ENCODE measurements at regions not wholly inside any gene's neighbourhood (a gene's known extent, or its start where the extent isn't known, plus 50 kb on each side); places are given as distances from the start of the nearest gene placed in this dataset.

DNA sequence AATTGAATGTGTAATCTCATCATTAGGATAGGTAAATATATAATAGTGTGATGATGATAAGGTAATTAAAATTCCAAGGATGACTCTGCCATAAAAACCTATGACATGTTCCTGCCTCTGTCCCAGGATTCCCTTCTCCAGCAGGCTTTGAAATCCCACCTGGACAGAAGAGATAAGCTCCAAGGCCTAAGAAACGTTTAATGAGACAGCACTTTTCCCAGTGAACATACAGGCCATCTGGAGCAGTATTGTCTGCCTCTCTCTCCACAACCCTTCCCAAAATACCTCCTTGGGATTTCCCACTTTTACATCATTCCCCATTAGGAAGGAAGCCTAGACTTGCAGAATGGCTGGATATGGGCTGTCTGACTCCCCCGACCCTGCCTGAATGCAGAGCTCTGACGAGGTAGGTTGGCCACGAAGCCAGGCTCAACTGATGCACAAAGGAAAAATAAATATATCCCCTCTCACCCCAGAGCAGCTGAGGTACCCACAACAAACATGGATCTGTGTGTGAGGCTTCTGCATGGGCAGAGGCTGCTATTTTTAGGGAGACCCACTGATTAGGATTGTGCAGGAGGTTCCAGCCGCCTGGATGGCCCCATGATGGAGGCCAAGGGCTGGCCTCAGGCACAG, 71.0 kb downstream of the TMPRSS5 start:
- DNase-seq: no peak

DNA sequence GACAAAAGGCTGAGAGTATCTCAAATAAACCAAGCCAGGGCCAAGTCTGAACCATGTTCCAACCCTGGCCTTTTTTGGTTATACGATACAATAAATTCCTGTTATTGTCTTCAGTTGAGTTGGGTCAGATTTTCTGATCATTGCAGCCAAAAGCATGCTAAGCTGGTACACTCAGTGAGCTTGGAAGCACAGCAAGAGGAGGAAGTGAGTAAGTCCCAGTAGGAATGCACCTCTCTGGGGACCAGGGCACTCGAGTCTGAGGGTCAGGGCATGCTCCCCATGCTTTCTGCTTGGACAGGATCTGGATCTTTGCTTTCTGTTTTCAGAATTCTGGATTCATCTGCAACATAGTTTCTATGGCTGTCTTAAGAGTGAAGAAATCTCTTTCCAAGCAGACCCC, 73.1 kb downstream of the TMPRSS5 start:
- DNase-seq: no peak

DNA sequence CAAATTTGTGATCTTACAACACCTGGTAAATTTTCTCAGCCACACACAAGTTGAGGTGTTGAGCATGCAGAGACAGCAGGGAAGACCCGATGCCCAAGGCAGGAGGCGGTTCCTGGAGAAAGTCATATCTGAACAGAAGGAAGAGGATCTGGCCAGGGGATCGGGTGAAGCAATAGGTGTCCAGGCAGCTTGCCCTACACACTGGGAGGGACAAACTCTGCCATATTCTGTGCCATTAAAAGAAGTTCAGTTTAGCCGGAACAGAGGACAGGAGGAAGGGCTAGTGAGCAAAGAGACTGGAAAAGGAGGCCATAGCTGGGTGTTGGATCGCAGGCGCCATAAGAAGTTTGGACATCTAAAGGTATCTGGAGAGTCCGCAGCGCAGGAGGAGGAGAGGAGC, 76.5 kb downstream of the TMPRSS5 start:
- DNase-seq: no peak

DNA sequence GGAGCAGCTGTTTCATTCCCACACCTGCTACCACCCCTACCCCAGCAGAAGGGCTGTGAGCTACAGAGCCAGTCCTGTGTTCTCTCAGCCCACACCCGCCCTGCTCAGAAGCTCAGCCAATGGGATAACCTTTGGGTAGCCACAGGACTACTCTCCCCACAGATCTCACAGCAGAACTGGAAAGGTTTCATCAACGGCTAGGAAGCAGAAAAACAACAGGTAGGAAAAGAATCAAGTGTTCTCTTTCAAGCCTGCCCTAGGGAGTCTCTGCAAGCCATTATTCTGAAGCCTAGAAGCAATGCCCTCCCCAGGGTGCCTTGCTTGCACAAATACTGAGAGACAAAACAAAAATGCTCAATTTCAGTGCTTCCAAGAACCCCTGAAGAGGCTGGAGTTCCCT, 77.2 kb downstream of the TMPRSS5 start:
- DNase-seq: no peak

DNA sequence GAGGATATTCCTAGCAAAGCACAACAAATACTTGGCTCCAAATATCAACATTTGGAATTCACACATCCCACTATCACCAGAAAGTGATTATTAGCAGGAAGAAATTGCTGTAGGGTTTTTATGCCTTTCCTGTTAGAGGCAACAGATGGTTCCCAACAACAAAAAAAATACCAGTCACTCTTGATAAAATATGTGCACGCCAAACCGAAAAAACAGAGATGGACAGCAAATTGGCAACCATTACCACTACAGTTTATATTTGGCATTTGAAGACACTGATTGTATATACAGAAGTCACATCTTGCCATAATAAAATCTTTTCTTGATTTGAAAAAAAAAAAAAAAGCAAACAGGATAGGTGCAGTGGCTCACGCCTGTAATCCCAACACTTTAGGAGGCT, 78.2 kb downstream of the TMPRSS5 start:
- no peak for DNase-seq

DNA sequence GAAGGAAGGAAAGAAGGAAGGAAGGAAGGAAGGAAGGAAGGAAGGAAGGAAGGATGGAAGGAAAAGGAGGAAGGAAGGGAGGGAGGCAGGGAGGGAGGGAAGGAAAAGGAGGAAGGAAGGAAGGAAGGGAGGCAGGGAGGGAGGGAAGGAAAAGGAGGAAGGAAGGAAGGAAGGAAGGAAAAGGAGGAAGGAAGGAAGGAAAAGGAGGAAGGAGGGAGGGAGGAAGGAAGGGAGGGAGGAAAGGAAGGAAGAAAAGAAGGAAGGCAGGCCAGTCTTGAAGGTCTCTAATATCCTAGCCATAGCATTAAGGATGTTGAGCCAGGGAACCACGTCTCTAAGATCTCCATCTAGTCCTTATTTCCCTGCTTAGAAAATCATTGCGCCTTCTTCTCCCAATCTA, 78.8 kb downstream of the TMPRSS5 start:
- no peak for DNase-seq

DNA sequence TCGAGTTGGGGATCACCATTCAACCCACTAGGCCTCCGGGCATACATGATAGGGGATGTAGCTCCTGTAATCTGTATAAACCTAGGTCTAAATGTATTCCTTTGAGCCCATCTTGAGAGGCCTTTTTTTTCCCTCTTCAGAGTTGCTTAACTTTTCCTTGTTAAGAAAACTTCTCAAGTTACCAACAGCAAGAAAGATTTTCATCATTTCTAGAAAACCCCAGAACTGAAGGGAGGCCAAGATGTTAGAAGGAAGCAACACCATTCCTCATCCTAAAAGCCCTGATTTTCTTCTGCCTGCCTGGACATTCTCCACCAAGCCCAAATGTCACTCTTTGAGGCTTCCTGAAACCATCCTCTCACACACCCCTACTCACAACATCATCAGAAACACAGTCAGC, 79.4 kb downstream of the TMPRSS5 start:
- DNase-seq: no peak

DNA sequence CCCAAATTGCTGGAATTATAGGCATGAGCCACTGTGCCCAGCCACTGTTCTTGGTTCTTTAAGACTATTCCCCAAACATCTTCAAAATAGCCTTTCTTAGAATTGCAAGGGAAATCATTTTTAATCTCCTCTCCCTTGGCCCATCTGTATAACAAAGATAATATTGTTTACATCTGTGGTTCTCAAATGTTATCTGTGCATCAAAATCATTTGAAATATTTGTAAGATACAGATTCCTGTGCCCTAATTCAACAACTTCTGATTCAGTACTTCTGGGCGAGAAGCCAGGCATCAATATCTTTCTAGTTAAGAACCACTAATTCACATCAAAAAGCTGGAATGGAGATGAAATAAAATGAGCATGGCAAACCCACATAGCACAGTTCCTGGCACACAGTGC, 83.0 kb downstream of the TMPRSS5 start:
- DNase-seq: no peak

DNA sequence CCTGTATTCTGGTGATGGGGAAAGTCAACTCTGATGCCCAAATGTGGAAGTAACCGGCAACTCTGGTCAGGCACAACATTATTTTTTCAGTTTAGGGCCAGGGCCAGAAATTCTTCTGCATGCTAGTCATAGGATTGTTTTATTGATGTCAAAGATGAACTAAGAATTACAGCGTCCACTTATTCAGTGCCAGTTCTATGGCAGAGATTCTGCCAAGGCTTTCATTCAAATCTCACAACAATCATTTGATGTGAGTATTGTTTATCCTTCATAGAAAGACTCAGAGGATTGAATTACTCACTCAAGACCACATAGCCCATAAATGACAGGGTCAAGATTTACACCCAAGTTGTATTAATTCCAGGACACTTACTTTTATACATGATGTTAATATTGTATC, 87.7 kb downstream of the TMPRSS5 start:
- no peak for DNase-seq

DNA sequence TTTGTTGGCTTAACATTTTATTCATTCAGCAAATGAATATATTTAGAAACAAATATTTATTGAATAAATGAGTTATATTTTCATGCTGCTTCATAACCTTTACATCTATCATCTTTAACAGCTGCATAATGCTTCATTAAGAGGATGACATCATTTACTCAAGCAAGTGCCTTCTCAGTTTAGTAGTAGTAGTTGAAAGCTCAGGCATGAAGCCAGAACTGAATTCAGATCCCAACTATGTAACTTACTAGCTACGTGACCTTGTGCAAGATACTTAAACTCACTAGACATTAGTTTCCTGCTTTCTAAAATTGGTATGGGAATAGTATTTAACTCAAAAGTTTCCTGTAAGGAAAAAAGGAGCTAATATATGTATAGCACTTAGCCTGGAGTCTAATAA, 90.3 kb downstream of the TMPRSS5 start:
- DNase-seq: no peak

DNA sequence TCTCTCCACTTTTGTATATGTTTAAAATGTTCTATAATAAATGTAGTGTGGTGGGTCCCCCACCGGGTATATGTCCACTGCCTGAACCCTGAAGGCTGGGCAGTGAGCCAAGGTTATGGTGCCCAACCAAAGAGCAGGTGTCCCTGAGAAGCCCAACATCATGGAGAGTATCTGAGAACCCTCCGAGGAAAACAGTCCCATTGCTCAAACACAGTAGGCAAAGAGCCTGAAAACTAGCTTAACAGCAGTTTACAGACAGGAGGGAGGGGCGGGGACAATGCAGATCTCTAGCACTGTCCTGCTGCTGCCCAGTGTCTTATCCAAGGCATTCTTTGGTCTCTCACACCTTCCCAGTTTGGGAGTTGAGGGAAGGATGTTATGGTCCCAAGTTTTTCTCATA, 91.0 kb downstream of the TMPRSS5 start:
- no peak for DNase-seq

DNA sequence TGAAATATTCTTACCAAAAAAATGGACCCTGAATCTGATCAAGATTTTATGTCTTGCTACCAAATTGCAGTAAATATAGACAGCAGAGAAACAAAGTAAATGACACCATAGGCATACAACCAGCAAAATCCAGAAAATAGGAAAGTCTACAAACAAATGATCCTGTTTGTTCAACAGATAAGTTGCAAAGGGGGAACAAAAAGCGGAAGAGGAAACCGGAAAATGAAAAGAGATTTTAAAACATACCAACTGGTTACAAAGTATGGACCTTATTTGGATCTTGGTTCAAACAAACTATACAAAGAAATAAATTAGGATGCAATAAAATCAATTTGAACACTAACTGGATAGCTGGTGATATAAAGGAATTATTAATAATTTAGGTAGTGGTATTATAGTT, 92.0 kb downstream of the TMPRSS5 start:
- no peak for DNase-seq

DNA sequence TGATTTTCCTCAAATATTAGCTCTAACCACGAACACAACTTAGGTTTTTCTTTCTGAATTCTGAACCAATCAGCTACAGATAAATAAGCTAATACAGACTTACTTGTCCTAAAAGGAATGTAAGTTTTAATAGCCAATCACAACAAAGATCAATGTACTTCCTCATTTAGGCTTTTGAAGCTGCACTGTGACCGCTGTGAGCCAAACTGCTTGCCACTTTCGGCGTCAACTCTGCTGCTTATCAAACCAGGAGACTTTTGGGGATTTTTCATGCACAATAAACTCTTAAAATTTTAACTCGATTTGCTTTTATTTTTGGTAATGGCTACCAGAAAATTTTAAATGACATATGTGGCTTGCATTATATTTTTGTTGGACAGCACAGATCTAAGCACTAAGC, 92.5 kb downstream of the TMPRSS5 start:
- no peak for DNase-seq

DNA sequence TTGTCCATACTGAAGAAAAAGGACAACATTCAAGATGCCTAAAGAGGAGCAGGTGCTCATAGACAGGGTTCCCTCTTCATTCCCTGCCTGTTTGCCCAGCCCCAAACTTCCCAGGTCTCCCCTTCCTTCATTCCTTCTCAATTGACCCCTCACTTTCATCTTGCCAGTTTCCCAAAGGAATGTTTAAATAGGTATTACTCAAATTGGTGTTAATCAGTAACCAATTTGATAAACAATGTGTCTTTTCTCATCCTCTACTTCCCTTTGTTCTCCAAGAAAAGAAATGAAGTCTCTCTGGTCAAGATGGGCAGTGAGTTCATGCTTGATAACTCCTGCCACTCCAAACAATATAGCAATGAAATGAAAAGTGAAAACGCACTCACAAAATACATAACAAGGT, 101.9 kb downstream of the TMPRSS5 start:
- no peak for DNase-seq

DNA sequence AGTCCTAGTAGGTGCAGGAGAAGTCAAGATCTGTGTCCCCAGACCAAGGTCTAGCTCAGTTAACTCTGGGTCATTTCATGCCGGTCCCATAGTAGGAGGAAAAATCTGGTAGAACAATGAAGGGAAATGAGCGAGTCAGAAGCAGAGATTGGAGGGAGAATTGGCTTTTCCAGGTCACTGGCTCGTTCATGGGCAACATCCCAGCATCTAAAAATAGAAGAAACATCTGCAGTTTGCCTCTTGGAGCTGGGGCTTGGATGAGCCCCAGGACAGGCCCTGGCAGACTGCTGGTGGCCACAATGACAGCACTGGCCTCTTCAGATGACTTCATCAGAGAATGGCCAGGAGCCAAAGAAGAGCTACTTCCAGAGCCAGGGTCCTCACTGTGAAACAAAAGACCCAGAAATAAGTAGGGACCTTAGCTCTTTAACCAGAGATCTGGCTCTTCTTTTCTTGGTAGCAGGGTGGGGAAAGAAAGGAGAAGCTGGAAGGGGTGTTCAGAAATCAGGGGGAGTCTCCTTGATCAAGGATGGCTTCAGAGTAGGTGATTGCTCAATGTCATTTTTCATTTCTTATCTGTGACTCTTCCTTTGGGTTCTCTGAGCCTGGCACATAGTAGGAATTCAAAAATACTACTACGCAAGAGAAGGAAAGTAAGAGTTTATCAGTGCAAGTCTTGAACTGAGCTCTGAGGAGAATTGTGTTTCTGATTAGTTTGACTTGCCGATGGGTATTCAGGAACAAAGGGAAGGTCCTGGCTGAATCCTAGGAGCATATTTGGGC, 102.6 kb downstream of the TMPRSS5 start:
- no peak for DNase-seq

DNA sequence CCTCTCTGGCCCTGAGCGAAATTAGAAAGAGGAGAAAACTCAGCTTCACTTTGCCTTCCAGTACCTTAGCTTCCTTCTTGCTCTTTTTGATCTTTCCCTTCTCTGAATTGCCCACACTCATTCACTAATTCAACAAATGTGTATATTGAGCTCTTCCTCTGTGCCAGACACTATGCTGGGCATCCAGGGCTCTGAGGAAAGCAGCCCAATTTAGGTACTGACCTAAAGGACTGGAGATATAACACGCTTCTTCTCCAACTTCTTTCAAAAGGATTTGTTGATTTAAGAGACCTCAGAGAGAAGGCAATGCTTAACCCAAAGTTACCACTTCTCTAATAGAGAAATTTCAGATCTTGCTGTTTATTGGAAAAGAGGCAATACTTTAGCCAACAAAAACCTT, 103.6 kb downstream of the TMPRSS5 start:
- DNase-seq: no peak

DNA sequence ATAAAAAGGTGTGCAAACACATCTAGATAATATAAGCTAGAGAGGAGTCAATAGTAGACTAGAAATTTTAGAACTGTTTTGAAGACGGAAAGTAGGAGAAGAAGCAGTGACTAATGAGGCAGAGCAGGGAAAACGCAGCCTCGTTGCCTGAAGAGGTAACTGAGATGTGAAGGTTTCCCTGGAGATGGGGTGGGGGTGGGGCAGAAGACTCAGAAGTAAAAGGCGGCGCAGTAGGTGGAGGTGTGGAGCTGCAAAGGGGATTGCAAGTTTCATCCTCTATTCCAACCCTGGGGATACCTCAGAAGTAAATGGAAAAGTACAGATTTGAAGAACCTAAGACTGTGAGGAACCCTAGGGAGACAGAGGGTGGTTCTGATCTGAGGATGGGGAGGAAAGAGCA, 109.5 kb downstream of the TMPRSS5 start:
- no peak for DNase-seq

DNA sequence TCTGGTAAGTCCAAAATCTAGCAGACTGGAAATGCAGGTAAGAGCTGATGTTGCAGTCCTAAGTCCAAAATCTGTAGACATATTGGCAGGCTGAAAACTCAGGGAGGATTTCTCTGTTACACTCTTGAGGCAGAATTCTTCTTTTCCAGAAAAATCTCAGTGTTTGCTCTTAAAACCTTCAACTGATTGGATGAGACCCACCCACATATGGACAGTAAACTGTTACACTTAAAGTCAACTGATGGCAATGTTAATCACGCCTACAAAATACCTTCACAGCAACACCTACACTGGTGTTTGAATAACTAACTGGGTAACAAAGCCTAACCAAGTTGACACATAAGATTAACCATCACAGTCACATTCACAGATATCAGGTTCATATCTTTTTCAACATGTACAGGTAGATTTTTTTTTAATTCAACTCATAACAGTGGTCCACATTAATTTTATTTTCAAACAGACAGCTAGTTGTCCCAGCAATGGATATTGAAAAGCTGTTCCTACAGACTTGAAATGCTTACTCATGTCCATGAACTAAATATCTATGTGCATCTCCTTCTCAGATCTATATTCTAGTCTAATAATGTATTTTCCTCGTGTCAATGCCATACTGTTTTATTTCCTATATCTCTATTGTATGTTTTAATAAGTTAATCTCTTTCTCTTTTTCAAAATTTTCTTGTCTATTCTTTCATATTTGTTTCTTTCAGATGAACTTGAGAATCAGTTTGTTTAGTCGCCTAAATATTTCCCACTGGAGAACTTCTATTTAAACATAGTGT, 110.1 kb downstream of the TMPRSS5 start:
- DNase-seq: no peak

DNA sequence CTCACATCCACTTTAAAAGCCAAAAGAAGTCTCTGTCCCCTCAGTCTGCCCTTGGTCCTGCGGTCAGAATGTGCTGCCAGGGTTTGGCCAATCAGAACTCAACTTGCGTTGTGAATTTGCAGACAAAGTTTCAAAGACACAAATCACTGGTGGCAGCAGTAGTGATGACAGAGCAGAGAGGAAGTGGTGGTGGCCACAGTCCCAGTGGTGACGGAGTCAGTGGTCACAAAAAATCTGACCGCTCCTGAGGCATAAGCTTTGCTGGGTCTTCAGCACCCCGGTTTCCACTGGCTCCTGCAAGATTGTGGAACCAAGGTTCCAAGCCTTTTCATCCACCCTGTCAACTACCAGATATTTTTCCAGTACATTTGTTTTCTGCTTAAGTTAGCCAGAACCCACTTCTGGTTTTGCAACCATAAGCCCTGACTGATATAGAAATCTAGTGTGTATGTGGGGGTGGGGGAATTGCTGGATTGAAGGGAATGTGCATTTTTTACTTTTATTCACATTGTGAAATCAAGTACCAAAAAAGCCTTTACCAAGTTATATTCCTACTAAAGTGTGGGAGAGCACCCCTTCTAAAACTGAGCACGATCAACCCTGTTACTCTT, 112.3 kb downstream of the TMPRSS5 start:
- no peak for DNase-seq

DNA sequence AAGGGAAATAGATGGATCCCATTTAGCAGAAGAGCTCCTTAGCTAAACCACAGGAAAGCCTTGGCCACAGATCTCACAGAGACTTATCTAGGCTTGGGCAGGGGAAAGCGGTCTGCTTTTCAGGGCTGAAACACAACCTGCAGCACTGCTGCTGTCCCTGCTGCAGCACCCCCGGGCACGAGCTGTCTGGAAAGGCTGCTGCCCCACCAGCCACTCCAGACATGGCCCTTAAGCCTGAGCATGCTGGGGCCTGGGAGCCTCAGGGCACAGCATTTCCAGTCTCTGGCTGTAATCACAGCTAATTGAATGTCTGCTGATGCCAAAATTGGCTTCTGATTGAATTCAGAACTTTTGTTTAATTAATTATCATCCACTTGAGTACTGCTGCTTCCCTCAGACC, 115.0 kb downstream of the TMPRSS5 start:
- DNase-seq: no peak

DNA sequence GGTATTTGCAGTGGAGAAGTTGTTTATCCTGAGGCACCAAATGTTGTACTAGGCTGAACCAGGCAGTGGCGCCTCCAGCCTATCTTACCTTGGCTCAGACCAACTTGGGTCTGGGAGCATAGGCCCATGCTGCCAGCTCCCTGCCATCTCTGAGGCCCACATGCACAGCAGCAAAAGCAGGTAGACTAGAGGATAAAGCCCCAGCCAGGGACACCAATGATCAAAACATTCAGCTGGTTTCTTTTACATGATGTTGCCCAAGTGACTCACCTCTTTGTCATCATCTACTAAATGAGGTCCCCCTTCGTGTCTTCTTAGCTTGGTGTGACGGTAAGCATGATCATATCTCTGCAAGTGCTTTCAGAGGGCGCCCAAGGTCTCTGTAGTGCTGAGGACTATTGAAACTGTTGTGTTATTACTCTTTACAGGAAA, 112.1 kb upstream of the DRD2 start:
- DNase-seq: no peak

DNA sequence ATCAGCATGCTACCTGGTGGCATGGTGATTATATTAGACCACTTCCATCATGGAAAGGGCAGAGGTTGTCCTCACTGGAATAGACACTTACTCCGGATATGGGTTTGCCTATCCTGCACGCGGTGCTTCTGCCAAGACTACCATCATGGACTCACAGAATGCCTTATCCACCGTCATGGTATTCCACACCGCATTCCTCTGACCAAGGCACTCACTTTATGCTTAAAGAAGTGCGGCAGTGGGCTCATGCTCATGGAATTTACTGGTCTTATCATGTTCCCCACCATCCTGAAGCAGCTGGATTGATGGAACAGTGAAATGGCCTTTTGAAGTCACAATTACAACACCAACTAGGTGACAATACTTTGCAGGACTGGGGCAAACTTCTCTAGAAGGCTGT, 109.2 kb upstream of the DRD2 start:
- no peak for DNase-seq

DNA sequence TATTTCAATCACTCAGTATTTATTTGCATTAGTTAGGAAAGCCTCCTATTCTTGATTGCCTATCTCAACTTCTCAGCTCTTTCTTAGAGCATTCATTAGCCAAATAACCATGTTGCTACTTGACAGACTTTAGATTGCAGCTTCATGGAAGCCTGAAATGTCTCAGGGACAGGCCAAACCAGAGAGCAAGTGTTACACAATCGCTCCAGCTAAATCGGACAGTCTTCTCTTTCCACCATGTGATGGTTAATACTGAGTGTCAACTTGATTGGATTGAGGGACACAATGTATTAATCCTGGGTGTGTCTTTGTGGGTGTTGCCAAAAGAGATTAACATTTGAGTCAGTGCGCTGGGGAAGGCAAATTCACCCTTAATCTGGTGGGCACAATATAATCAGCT, 106.5 kb upstream of the DRD2 start:
- no peak for DNase-seq

All from activated effector memory CD4-positive, alpha-beta T cell treated with Interleukin-2 at 50 U/mL for 16 hours (primary cell).